IMR-90 (cell line): ENCODE measurements at regions not wholly inside any gene's neighbourhood (a gene's known extent, or its start where the extent isn't known, plus 50 kb on each side); places are given as distances from the start of the nearest gene placed in this dataset.
A peak's percentile ranks its signal among the peaks of the same experiment; 100 is the strongest.

Experiments used
- ATAC-seq: fragments of 200-7000 bp; cut with Tn5 transposase; 2 replicates; pipeline ENCODE4 v1.9.1; 2020; ENCODE audit warnings: low read depth, mild to moderate bottlenecking, moderate library complexity
- BruUV-seq: library from RNA; stranded (reverse); fragments of 400-500 nt; replicated peaks from 2 replicates; lab custom pipeline; 2021; lab: Mats Ljungman, UMichigan
- CTCF ChIA-PET: fragments of 300-600 bp; formaldehyde crosslinking; extraction: SDS; loops from one replicate; lab custom pipeline; 2021; ENCODE audit warnings: antibody characterized with exemption; lab: Yijun Ruan, JAX
- POLR2A ChIA-PET: fragments of 300-600 bp; sonication (Branson Sonifier 250); formaldehyde crosslinking; loops from one replicate; lab custom pipeline; 2022; ENCODE audit warnings: antibody characterized with exemption; ENCODE audit not compliant: unreplicated experiment; lab: Charles Lee
- DNase-seq: peaks from one replicate; pipeline ENCODE4 v3.0.0; 2013
- H2AFZ ChIP-seq: replicated peaks from 2 replicates; pipeline ENCODE3; 2013; ENCODE audit warnings: low read length, mild to moderate bottlenecking; ENCODE audit not compliant: poor library complexity
- H2AK5ac ChIP-seq: 2 replicates; pipeline ENCODE4 v1.6.1; 2013; ENCODE audit warnings: low read depth, low read length, inconsistent platforms
- H2AK9ac ChIP-seq: replicated peaks from 2 replicates; pipeline ENCODE3; 2013; ENCODE audit warnings: mild to moderate bottlenecking, low read depth, low read length, moderate library complexity; ENCODE audit not compliant: poor library complexity
- H2BK120ac ChIP-seq: 2 replicates; pipeline ENCODE4 v1.6.1; 2013; ENCODE audit warnings: low read depth, low read length, inconsistent platforms
- H2BK15ac ChIP-seq: 3 replicates; pipeline ENCODE4 v1.6.1; 2013; ENCODE audit warnings: low read depth, low read length, inconsistent platforms
- H2BK20ac ChIP-seq: 2 replicates; pipeline ENCODE4 v1.6.1; 2013; ENCODE audit warnings: low read depth, mild to moderate bottlenecking, inconsistent platforms, low read length, moderate library complexity
- H2BK5ac ChIP-seq: 2 replicates; pipeline ENCODE4 v1.6.1; 2013; ENCODE audit warnings: mild to moderate bottlenecking, low read depth, low read length, inconsistent platforms; ENCODE audit not compliant: poor library complexity, severe bottlenecking
- H3K14ac ChIP-seq: replicated peaks from 2 replicates; pipeline ENCODE4 v1.6.1; 2013; ENCODE audit warnings: low read depth, low read length, inconsistent platforms
- H3K18ac ChIP-seq: 2 replicates; pipeline ENCODE4 v1.6.1; 2013; ENCODE audit warnings: low read depth, low read length, control low read depth
- H3K23ac ChIP-seq: 2 replicates; pipeline ENCODE4 v1.6.1; 2013; ENCODE audit warnings: low read depth, low read length, inconsistent platforms
- H3K27ac ChIP-seq: 2 replicates; pipeline ENCODE4 v1.5.1; 2013; ENCODE audit warnings: mild to moderate bottlenecking, control low read depth, low read length; ENCODE audit not compliant: insufficient read depth
- H3K27me3 ChIP-seq: 2 replicates; pipeline ENCODE4 v1.6.1; 2013; ENCODE audit warnings: low read length; ENCODE audit not compliant: control insufficient read depth, insufficient read depth
- H3K36me3 ChIP-seq: 2 replicates; pipeline ENCODE4 v1.6.1; 2013; ENCODE audit warnings: low read length, mixed read lengths; ENCODE audit not compliant: control insufficient read depth, insufficient read depth
- H3K4ac ChIP-seq: 2 replicates; pipeline ENCODE4 v1.6.1; 2013; ENCODE audit warnings: low read depth, low read length, inconsistent platforms
- H3K4me1 ChIP-seq: 2 replicates; pipeline ENCODE4 v1.6.1; 2013; ENCODE audit warnings: low read length, mixed read lengths; ENCODE audit not compliant: control insufficient read depth, insufficient read depth
- H3K4me2 ChIP-seq: 2 replicates; pipeline ENCODE4 v1.6.1; 2013; ENCODE audit warnings: low read depth, mild to moderate bottlenecking, control low read depth, low read length, moderate library complexity
- H3K4me3 ChIP-seq: 2 replicates; pipeline ENCODE4 v1.5.1; 2013; ENCODE audit warnings: low read depth, mild to moderate bottlenecking, control low read depth, low read length, moderate library complexity; ENCODE audit not compliant: insufficient read depth
- H3K56ac ChIP-seq: 2 replicates; pipeline ENCODE4 v1.6.1; 2013; ENCODE audit warnings: low read length, inconsistent platforms; ENCODE audit not compliant: insufficient read depth; ENCODE audit errors: extremely low read depth
- H3K79me1 ChIP-seq, 2 experiments: 2 replicates each; pipeline ENCODE4 v1.6.1; 2013; ENCODE audit warnings: low read length in 2 of 2, inconsistent platforms in 1 of 2, low read depth in 1 of 2
- H3K9ac ChIP-seq: 2 replicates; pipeline ENCODE4 v1.6.1; 2013; ENCODE audit warnings: low read depth, low read length, control low read depth
- H3K9me1 ChIP-seq: 2 replicates; pipeline ENCODE4 v1.6.1; 2013; ENCODE audit warnings: low read length, inconsistent platforms; ENCODE audit not compliant: insufficient read depth
- H3K9me3 ChIP-seq: 2 replicates; pipeline ENCODE4 v1.6.1; 2013; ENCODE audit warnings: low read length; ENCODE audit not compliant: control insufficient read depth, insufficient read depth
- H4K20me1 ChIP-seq: 2 replicates; pipeline ENCODE4 v1.6.1; 2013; ENCODE audit warnings: low read length, inconsistent platforms; ENCODE audit not compliant: insufficient read depth
- H4K5ac ChIP-seq: 2 replicates; pipeline ENCODE4 v1.6.1; 2013; ENCODE audit warnings: mild to moderate bottlenecking, low read depth, low read length, control low read depth
- H4K8ac ChIP-seq, 2 experiments: 2 replicates each; pipeline ENCODE4 v1.6.1; 2013; ENCODE audit warnings: low read depth in 2 of 2, low read length in 2 of 2, control low read depth in 1 of 2, inconsistent platforms in 1 of 2
- H4K91ac ChIP-seq: 2 replicates; pipeline ENCODE4 v1.6.1; 2013; ENCODE audit warnings: low read depth, low read length, inconsistent platforms; ENCODE audit not compliant: insufficient read depth
- CEBPB ChIP-seq: IDR thresholded peaks from 2 replicates; pipeline ENCODE4 v1.6.1; 2012; ENCODE audit warnings: low read depth, low read length, improper control_type of control experiment
- RFX5 ChIP-seq: IDR thresholded peaks from 2 replicates; pipeline ENCODE4 v1.8.0; 2012; ENCODE audit warnings: low read depth, mild to moderate bottlenecking, low read length, moderate library complexity
- USF2 ChIP-seq: fragments of 150-350 bp; IDR thresholded peaks from 2 replicates; pipeline ENCODE4 v1.6.1; 2017; ENCODE audit warnings: mild to moderate bottlenecking, antibody characterized with exemption, low read length, low read depth
- WGBS, 2 experiments: methylation state at CpG; one replicate each; pipeline versions ENCODE4 v1.1.5 to v1.1.7; 2013; ENCODE audit warnings: missing lambda C conversion rate in 2 of 2; ENCODE audit not compliant: insufficient read length in 1 of 2; ENCODE audit errors: extremely low coverage in 2 of 2; 5-methylcytosine and 5-hydroxymethylcytosine counted together
- dilution Hi-C: fragments of 300-500 bp; cut with HindIII; formaldehyde crosslinking; loops from one replicate; pipeline ENCODE4 v1.14.3; 2018; ENCODE audit warnings: low sequenced_read_pairs; ENCODE audit not compliant: unreplicated experiment
- in situ Hi-C: fragments of 300-500 bp; cut with MboI; formaldehyde crosslinking; loops from 3 replicates; pipeline ENCODE4 v1.14.3; 2019; ENCODE audit warnings: low sequenced_read_pairs, inconsistent platforms, mixed read lengths
- intact Hi-C: fragments of 100-400 bp; cut with micrococcal nuclease; formaldehyde crosslinking; loops from 2 replicates; pipeline ENCODE4 v1.10.0; 2022

- H3K27ac ChIP-seq, result no peak overlapping the region
- POLR2A ChIA-PET, result no interaction called here
These were observed 1009.5 kb upstream of the TMEM132C start for GRCh38 chr12:127257366-127257935.

More at GRCh38 chr12:127257366-127257935, 1009.5 kb upstream of the TMEM132C start:
- Histone ChIP-seq H3K9ac (no peak overlapping the region), H2AK5ac (no peak overlapping the region), H4K20me1 (no peaks in the 10 kb centered on the region), H3K9me1 (no peaks in the 10 kb centered on the region), H2BK120ac (peak overlapping the region; percentile 38; the same call in 1 of the 2 replicates), H2BK20ac (peak overlapping the region; percentile 70; the same call in 1 of the 2 replicates), H4K5ac (no peak overlapping the region), H3K14ac (no peak overlapping the region), H2BK15ac (no peak overlapping the region), H3K18ac (peak overlapping the region; percentile 28; the same call in 1 of the 2 replicates), H3K56ac (no peak overlapping the region), H2AFZ (no peak overlapping the region), H4K91ac (no peak overlapping the region), H3K36me3 (no peaks in the 10 kb centered on the region), H3K4me3 (no peak overlapping the region), H3K4me2 (no peak overlapping the region), H2BK5ac (peak overlapping the region; percentile 50), H4K8ac (peak overlapping the region in 1 of 2 experiments; percentile 10; a peak in 1 of 4 replicates), H3K23ac (no peak overlapping the region), H3K27me3 (no peaks in the 10 kb centered on the region), H3K79me1 (no peaks in the 10 kb centered on the region), H3K4ac (no peak overlapping the region; the same call in 1 of the 2 replicates), H3K4me1 (no peaks in the 10 kb centered on the region), H3K9me3 (peaks cover 2% of the 10 kb centered on the region), H2AK9ac (no peak overlapping the region)
- intact Hi-C loops (no loop called here), dilution Hi-C loops (no loop called here), in situ Hi-C loops (no loop called here)
- CTCF ChIA-PET, result no interaction called here
- no peak for ATAC-seq
- no peak for TF ChIP-seq RFX5
- TF ChIP-seq CEBPB, result peak; percentile 69; the same call in 1 of the 2 replicates
- 0 out of 2 replicates have a peak, but pooled peaks have one; percentile 24 for TF ChIP-seq USF2
- peak; percentile 62 for DNase-seq
- BruUV-seq, result no TSS peak
- WGBS, 2 experiments, result 60% methylated on average over 1 of the region's 5 CpGs; no CpG with 5 or more reads in 1 of the 2 experiments
